IMR-90 (cell line): ENCODE measurements at regions not wholly inside any gene's neighbourhood (a gene's known extent, or its start where the extent isn't known, plus 50 kb on each side); places are given as distances from the start of the nearest gene placed in this dataset.

ENCODE experiments used
- ATAC-seq: fragments of 200-7000 bp; cut with Tn5 transposase; 2 replicates; pipeline ENCODE4 v1.9.1; 2020; ENCODE audit warnings: low read depth, mild to moderate bottlenecking, moderate library complexity
- BruUV-seq: library from RNA; stranded (reverse); fragments of 400-500 nt; replicated peaks from 2 replicates; lab custom pipeline; 2021; lab: Mats Ljungman, UMichigan
- CTCF ChIA-PET: fragments of 300-600 bp; formaldehyde crosslinking; extraction: SDS; loops from one replicate; lab custom pipeline; 2021; ENCODE audit warnings: antibody characterized with exemption; lab: Yijun Ruan, JAX
- POLR2A ChIA-PET: fragments of 300-600 bp; sonication (Branson Sonifier 250); formaldehyde crosslinking; loops from one replicate; lab custom pipeline; 2022; ENCODE audit warnings: antibody characterized with exemption; ENCODE audit not compliant: unreplicated experiment; lab: Charles Lee
- DNase-seq: peaks from one replicate; pipeline ENCODE4 v3.0.0; 2013
- H2AFZ ChIP-seq: replicated peaks from 2 replicates; pipeline ENCODE3; 2013; ENCODE audit warnings: low read length, mild to moderate bottlenecking; ENCODE audit not compliant: poor library complexity
- H2AK5ac ChIP-seq: 2 replicates; pipeline ENCODE4 v1.6.1; 2013; ENCODE audit warnings: low read depth, low read length, inconsistent platforms
- H2AK9ac ChIP-seq: replicated peaks from 2 replicates; pipeline ENCODE3; 2013; ENCODE audit warnings: mild to moderate bottlenecking, low read depth, low read length, moderate library complexity; ENCODE audit not compliant: poor library complexity
- H2BK120ac ChIP-seq: 2 replicates; pipeline ENCODE4 v1.6.1; 2013; ENCODE audit warnings: low read depth, low read length, inconsistent platforms
- H2BK15ac ChIP-seq: 3 replicates; pipeline ENCODE4 v1.6.1; 2013; ENCODE audit warnings: low read depth, low read length, inconsistent platforms
- H2BK20ac ChIP-seq: 2 replicates; pipeline ENCODE4 v1.6.1; 2013; ENCODE audit warnings: low read depth, mild to moderate bottlenecking, inconsistent platforms, low read length, moderate library complexity
- H2BK5ac ChIP-seq: 2 replicates; pipeline ENCODE4 v1.6.1; 2013; ENCODE audit warnings: mild to moderate bottlenecking, low read depth, low read length, inconsistent platforms; ENCODE audit not compliant: poor library complexity, severe bottlenecking
- H3K14ac ChIP-seq: replicated peaks from 2 replicates; pipeline ENCODE4 v1.6.1; 2013; ENCODE audit warnings: low read depth, low read length, inconsistent platforms
- H3K18ac ChIP-seq: 2 replicates; pipeline ENCODE4 v1.6.1; 2013; ENCODE audit warnings: low read depth, low read length, control low read depth
- H3K23ac ChIP-seq: 2 replicates; pipeline ENCODE4 v1.6.1; 2013; ENCODE audit warnings: low read depth, low read length, inconsistent platforms
- H3K27ac ChIP-seq: 2 replicates; pipeline ENCODE4 v1.5.1; 2013; ENCODE audit warnings: mild to moderate bottlenecking, control low read depth, low read length; ENCODE audit not compliant: insufficient read depth
- H3K27me3 ChIP-seq: 2 replicates; pipeline ENCODE4 v1.6.1; 2013; ENCODE audit warnings: low read length; ENCODE audit not compliant: control insufficient read depth, insufficient read depth
- H3K36me3 ChIP-seq: 2 replicates; pipeline ENCODE4 v1.6.1; 2013; ENCODE audit warnings: low read length, mixed read lengths; ENCODE audit not compliant: control insufficient read depth, insufficient read depth
- H3K4ac ChIP-seq: 2 replicates; pipeline ENCODE4 v1.6.1; 2013; ENCODE audit warnings: low read depth, low read length, inconsistent platforms
- H3K4me1 ChIP-seq: 2 replicates; pipeline ENCODE4 v1.6.1; 2013; ENCODE audit warnings: low read length, mixed read lengths; ENCODE audit not compliant: control insufficient read depth, insufficient read depth
- H3K4me2 ChIP-seq: 2 replicates; pipeline ENCODE4 v1.6.1; 2013; ENCODE audit warnings: low read depth, mild to moderate bottlenecking, control low read depth, low read length, moderate library complexity
- H3K4me3 ChIP-seq: 2 replicates; pipeline ENCODE4 v1.5.1; 2013; ENCODE audit warnings: low read depth, mild to moderate bottlenecking, control low read depth, low read length, moderate library complexity; ENCODE audit not compliant: insufficient read depth
- H3K56ac ChIP-seq: 2 replicates; pipeline ENCODE4 v1.6.1; 2013; ENCODE audit warnings: low read length, inconsistent platforms; ENCODE audit not compliant: insufficient read depth; ENCODE audit errors: extremely low read depth
- H3K79me1 ChIP-seq, 2 experiments: 2 replicates each; pipeline ENCODE4 v1.6.1; 2013; ENCODE audit warnings: low read length in 2 of 2, inconsistent platforms in 1 of 2, low read depth in 1 of 2
- H3K9ac ChIP-seq: 2 replicates; pipeline ENCODE4 v1.6.1; 2013; ENCODE audit warnings: low read depth, low read length, control low read depth
- H3K9me1 ChIP-seq: 2 replicates; pipeline ENCODE4 v1.6.1; 2013; ENCODE audit warnings: low read length, inconsistent platforms; ENCODE audit not compliant: insufficient read depth
- H3K9me3 ChIP-seq: 2 replicates; pipeline ENCODE4 v1.6.1; 2013; ENCODE audit warnings: low read length; ENCODE audit not compliant: control insufficient read depth, insufficient read depth
- H4K20me1 ChIP-seq: 2 replicates; pipeline ENCODE4 v1.6.1; 2013; ENCODE audit warnings: low read length, inconsistent platforms; ENCODE audit not compliant: insufficient read depth
- H4K5ac ChIP-seq: 2 replicates; pipeline ENCODE4 v1.6.1; 2013; ENCODE audit warnings: mild to moderate bottlenecking, low read depth, low read length, control low read depth
- H4K8ac ChIP-seq, 2 experiments: 2 replicates each; pipeline ENCODE4 v1.6.1; 2013; ENCODE audit warnings: low read depth in 2 of 2, low read length in 2 of 2, control low read depth in 1 of 2, inconsistent platforms in 1 of 2
- H4K91ac ChIP-seq: 2 replicates; pipeline ENCODE4 v1.6.1; 2013; ENCODE audit warnings: low read depth, low read length, inconsistent platforms; ENCODE audit not compliant: insufficient read depth
- BHLHE40 ChIP-seq: fragments of 150-350 bp; IDR thresholded peaks from 2 replicates; pipeline ENCODE4 v1.6.1; 2016; ENCODE audit warnings: mild to moderate bottlenecking, low read depth, low read length
- CEBPB ChIP-seq: IDR thresholded peaks from 2 replicates; pipeline ENCODE4 v1.6.1; 2012; ENCODE audit warnings: low read depth, low read length, improper control_type of control experiment
- CHD1 ChIP-seq: IDR thresholded peaks from 2 replicates; pipeline ENCODE4 v1.6.1; 2012; ENCODE audit warnings: low read depth, low read length, improper control_type of control experiment
- CTCF ChIP-seq: conservative IDR thresholded peaks from 2 replicates; pipeline ENCODE4 v1.5.1; 2012; ENCODE audit warnings: mild to moderate bottlenecking, low read depth, low read length, improper control_type of control experiment
- ELK1 ChIP-seq: fragments of 150-350 bp; IDR thresholded peaks from 2 replicates; pipeline ENCODE4 v1.6.1; 2016; ENCODE audit warnings: low read depth, mild to moderate bottlenecking, low read length, moderate library complexity, borderline replicate concordance
- FOS ChIP-seq: fragments of 150-350 bp; IDR thresholded peaks from 2 replicates; pipeline ENCODE4 v1.6.1; 2016; ENCODE audit warnings: low read depth, low read length
- MAFK ChIP-seq: IDR thresholded peaks from 2 replicates; pipeline ENCODE4 v1.6.1; 2012; ENCODE audit warnings: low read depth, low read length, improper control_type of control experiment
- MAZ ChIP-seq: IDR thresholded peaks from 2 replicates; pipeline ENCODE4 v1.6.1; 2012; ENCODE audit warnings: low read depth, mild to moderate bottlenecking, low read length, improper control_type of control experiment, moderate library complexity, borderline replicate concordance
- MXI1 ChIP-seq: IDR thresholded peaks from 2 replicates; pipeline ENCODE4 v1.6.1; 2012; ENCODE audit warnings: low read depth, mild to moderate bottlenecking, low read length, moderate library complexity, borderline replicate concordance
- NFE2L2 ChIP-seq: fragments of 150-350 bp; IDR thresholded peaks from 2 replicates; pipeline ENCODE4 v1.6.1; 2016; ENCODE audit warnings: low read depth, mild to moderate bottlenecking, low read length
- POLR2A ChIP-seq: IDR thresholded peaks from 2 replicates; pipeline ENCODE4 v1.6.1; 2012; ENCODE audit warnings: mild to moderate bottlenecking, low read depth, low read length
- RAD21 ChIP-seq: IDR thresholded peaks from 2 replicates; pipeline ENCODE4 v1.6.1; 2012; ENCODE audit warnings: low read length, improper control_type of control experiment
- RCOR1 ChIP-seq: IDR thresholded peaks from 2 replicates; pipeline ENCODE4 v1.6.1; 2012; ENCODE audit warnings: mild to moderate bottlenecking, low read length, improper control_type of control experiment; ENCODE audit not compliant: insufficient replicate concordance
- RFX5 ChIP-seq: IDR thresholded peaks from 2 replicates; pipeline ENCODE4 v1.8.0; 2012; ENCODE audit warnings: low read depth, mild to moderate bottlenecking, low read length, moderate library complexity
- SMC3 ChIP-seq: fragments of 150-350 bp; IDR thresholded peaks from 2 replicates; pipeline ENCODE4 v1.6.1; 2016; ENCODE audit warnings: low read depth, mild to moderate bottlenecking, antibody characterized with exemption, low read length, moderate library complexity
- USF2 ChIP-seq: fragments of 150-350 bp; IDR thresholded peaks from 2 replicates; pipeline ENCODE4 v1.6.1; 2017; ENCODE audit warnings: mild to moderate bottlenecking, antibody characterized with exemption, low read length, low read depth
- WGBS, 2 experiments: methylation state at CpG; one replicate each; pipeline versions ENCODE4 v1.1.5 to v1.1.7; 2013; ENCODE audit warnings: missing lambda C conversion rate in 2 of 2; ENCODE audit not compliant: insufficient read length in 1 of 2; ENCODE audit errors: extremely low coverage in 2 of 2; 5-methylcytosine and 5-hydroxymethylcytosine counted together
- dilution Hi-C: fragments of 300-500 bp; cut with HindIII; formaldehyde crosslinking; loops from one replicate; pipeline ENCODE4 v1.14.3; 2018; ENCODE audit warnings: low sequenced_read_pairs; ENCODE audit not compliant: unreplicated experiment
- in situ Hi-C: fragments of 300-500 bp; cut with MboI; formaldehyde crosslinking; loops from 3 replicates; pipeline ENCODE4 v1.14.3; 2019; ENCODE audit warnings: low sequenced_read_pairs, inconsistent platforms, mixed read lengths
- intact Hi-C: fragments of 100-400 bp; cut with micrococcal nuclease; formaldehyde crosslinking; loops from 2 replicates; pipeline ENCODE4 v1.10.0; 2022

- CTCF ChIA-PET = no interaction called here
- intact Hi-C loops = loop anchor here (10.0 kb wide), 1 partner anchor 369 kb away; the partner anchor contains the start of gene NR2C1
Observed at GRCh38 chr12:94705676-94706075, 55.3 kb upstream of the TMCC3 start.

More at GRCh38 chr12:94705676-94706075, 55.3 kb upstream of the TMCC3 start:
- Histone ChIP-seq H3K4ac (no peak overlapping the region), H4K8ac (no peak overlapping the region), H3K9me1 (peaks cover 3% of the 10 kb centered on the region; the same call in 1 of the 2 replicates), H2AFZ (no peak overlapping the region), H2BK5ac (no peak overlapping the region), H3K18ac (no peak overlapping the region), H3K36me3 (no peaks in the 10 kb centered on the region), H3K9me3 (no peaks in the 10 kb centered on the region), H2AK9ac (no peak overlapping the region), H2BK15ac (no peak overlapping the region), H3K4me1 (peaks cover 2% of the 10 kb centered on the region), H3K4me2 (no peak overlapping the region), H3K14ac (no peak overlapping the region), H3K79me1 (no peaks in the 10 kb centered on the region), H3K27me3 (peaks cover 48% of the 10 kb centered on the region), H4K20me1 (no peaks in the 10 kb centered on the region; the same call in 1 of the 2 replicates), H3K9ac (no peak overlapping the region), H2AK5ac (no peak overlapping the region), H3K56ac (no peak overlapping the region), H4K5ac (no peak overlapping the region), H3K27ac (no peak overlapping the region), H3K23ac (no peak overlapping the region), H4K91ac (no peak overlapping the region), H2BK20ac (no peak overlapping the region), H2BK120ac (no peak overlapping the region), H3K4me3 (no peak overlapping the region)
- ATAC-seq (no peak), DNase-seq (no peak)
- POLR2A ChIA-PET = no interaction called here
- TF ChIP-seq USF2 (no peak), SMC3 (no peak), NFE2L2 (no peak), RFX5 (no peak), CTCF (no peak), FOS (no peak), POLR2A (no peak), BHLHE40 (no peak), MXI1 (no peak), RCOR1 (no peak), CEBPB (no peak), MAZ (no peak), MAFK (no peak), RAD21 (no peak), CHD1 (no peak), ELK1 (no peak)
- BruUV-seq = no TSS peak
- whole genome bisulfite sequencing, 2 experiments = 78% methylated on average over 3 of the region's 4 CpGs; no CpG with 5 or more reads in 1 of the 2 experiments
- in situ Hi-C loops = no loop called here
- dilution Hi-C loops = no loop called here
